GM23248 (cell line): ENCODE measurements at regions not wholly inside any gene's neighbourhood (a gene's known extent, or its start where the extent isn't known, plus 50 kb on each side); places are given as distances from the start of the nearest gene placed in this dataset.

Experiments
- DNase-seq: peaks from one replicate; pipeline ENCODE4 v3.0.0-alpha.2; 2015
- H2AFZ ChIP-seq: fragments of 200-600 bp; sonication (generic); 2 replicates; pipeline ENCODE4 v1.6.1; 2016; ENCODE audit warnings: antibody characterized with exemption
- H3F3A ChIP-seq: fragments of 200-600 bp; sonication (generic); 2 replicates; pipeline ENCODE4 v1.6.1; 2016; ENCODE audit warnings: mild to moderate bottlenecking, antibody characterized with exemption, mixed run types; ENCODE audit not compliant: insufficient read depth
- H3K27ac ChIP-seq: fragments of 200-600 bp; sonication (generic); 2 replicates; pipeline ENCODE4 v1.5.1; 2016; ENCODE audit warnings: mild to moderate bottlenecking
- H3K27me3 ChIP-seq: fragments of 200-600 bp; sonication (generic); replicated peaks from 2 replicates; pipeline ENCODE4 v1.6.1; 2016; ENCODE audit warnings: mild to moderate bottlenecking; ENCODE audit not compliant: insufficient read depth
- H3K36me3 ChIP-seq: fragments of 200-600 bp; sonication (generic); 2 replicates; pipeline ENCODE4 v1.6.1; 2016; ENCODE audit warnings: low read depth, mild to moderate bottlenecking
- H3K4me1 ChIP-seq: fragments of 200-600 bp; sonication (generic); 2 replicates; pipeline ENCODE4 v1.6.1; 2016; ENCODE audit warnings: mild to moderate bottlenecking; ENCODE audit not compliant: insufficient read depth
- H3K4me2 ChIP-seq: fragments of 200-600 bp; sonication (generic); one replicate; pipeline ENCODE4 v1.6.1; 2016; ENCODE audit warnings: mild to moderate bottlenecking; ENCODE audit not compliant: unreplicated experiment
- H3K4me3 ChIP-seq: fragments of 200-600 bp; sonication (generic); 2 replicates; pipeline ENCODE4 v1.5.1; 2016; ENCODE audit warnings: mild to moderate bottlenecking
- H3K79me2 ChIP-seq: fragments of 200-600 bp; sonication (generic); 2 replicates; pipeline ENCODE4 v1.6.1; 2016; ENCODE audit warnings: mild to moderate bottlenecking; ENCODE audit not compliant: insufficient read depth
- H3K9ac ChIP-seq: fragments of 200-600 bp; sonication (generic); 2 replicates; pipeline ENCODE4 v1.6.1; 2016; ENCODE audit warnings: mild to moderate bottlenecking
- H3K9me2 ChIP-seq: fragments of 200-600 bp; sonication (generic); 2 replicates; pipeline ENCODE4 v1.6.1; 2016; ENCODE audit warnings: mixed run types, mild to moderate bottlenecking, moderate library complexity; ENCODE audit not compliant: insufficient read depth
- H3K9me3 ChIP-seq: fragments of 200-600 bp; sonication (generic); one replicate; pipeline ENCODE4 v1.6.1; 2017; ENCODE audit warnings: low read depth
- H4K20me1 ChIP-seq: fragments of 200-600 bp; sonication (generic); 2 replicates; pipeline ENCODE4 v1.6.0; 2016; ENCODE audit not compliant: insufficient read depth
- EZH2 ChIP-seq: fragments of 200-600 bp; sonication (generic); IDR thresholded peaks from 2 replicates; pipeline ENCODE4 v1.6.1; 2018; ENCODE audit warnings: antibody characterized with exemption, mild to moderate bottlenecking; ENCODE audit not compliant: insufficient read depth, poor library complexity, severe bottlenecking
- EZH2phosphoT487 ChIP-seq: fragments of 200-600 bp; sonication (generic); IDR thresholded peaks from 2 replicates; pipeline ENCODE4 v1.6.1; 2018; ENCODE audit warnings: antibody characterized with exemption, moderate library complexity, mild to moderate bottlenecking, low read depth; ENCODE audit not compliant: insufficient read depth
- WGBS, 2 experiments: methylation state at CpG; one replicate each; pipeline ENCODE4 v1.1.6; 2015 to 2017; ENCODE audit warnings: low lambda C conversion rate in 2 of 2, low coverage in 1 of 2; ENCODE audit errors: missing lambda C conversion rate in 2 of 2; 5-methylcytosine and 5-hydroxymethylcytosine counted together
- in situ Hi-C: fragments of 300-500 bp; cut with MboI; formaldehyde crosslinking; loops from 2 replicates; pipeline ENCODE4 v1.15.0; 2020

GRCh38 chr10:2463316-2463715 lies 604.0 kb upstream of the PFKP start:
- Histone ChIP-seq H3F3A (no peaks in the 10 kb centered on the region), H3K79me2 (no peaks in the 10 kb centered on the region), H4K20me1 (no peaks in the 10 kb centered on the region), H3K9me2 (no peaks in the 10 kb centered on the region), H3K4me1 (no peaks in the 10 kb centered on the region), H2AFZ (no peak overlapping the region), H3K9me3 (peaks cover 5% of the 10 kb centered on the region), H3K4me2 (no peak overlapping the region), H3K27me3 (no peaks in the 10 kb centered on the region), H3K9ac (no peak overlapping the region), H3K4me3 (no peak overlapping the region), H3K36me3 (no peaks in the 10 kb centered on the region), H3K27ac (no peak overlapping the region)
- 0% methylated on average over 1 of the region's 1 CpG for WGBS, 2 experiments
- DNase-seq: no peak
- in situ Hi-C loops: no loop called here
- TF ChIP-seq EZH2 (no peak), EZH2phosphoT487 (no peak)

DNA sequence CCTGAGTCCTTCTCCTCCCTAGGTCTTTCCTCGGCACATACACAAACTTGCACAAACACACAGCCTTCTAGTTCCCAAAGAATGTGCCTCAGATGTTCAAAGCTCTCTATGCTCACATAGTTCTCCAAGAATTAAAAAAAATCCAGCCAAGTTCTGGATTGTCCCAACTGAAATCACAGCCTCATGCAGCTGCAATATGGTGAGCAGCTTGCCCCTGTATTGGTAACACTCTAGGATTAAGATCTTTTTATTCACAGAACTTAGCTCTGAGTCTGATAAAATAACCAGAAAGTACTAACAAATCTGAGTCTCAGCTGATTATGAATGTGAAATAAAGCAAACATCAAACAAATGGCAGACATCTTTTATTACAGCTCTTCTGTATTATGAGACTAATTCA lies 604.8 kb upstream of the PFKP start:
- H3K27me3 ChIP-seq: no peaks in the 10 kb centered on the region
- no peaks in the 10 kb centered on the region for H3K9me2 ChIP-seq
- DNase-seq: no peak
- H3K4me2 ChIP-seq: no peak overlapping the region
- no peaks in the 10 kb centered on the region for H3K4me1 ChIP-seq
- H3K9me3 ChIP-seq: peaks cover 5% of the 10 kb centered on the region
- no peak for TF ChIP-seq EZH2phosphoT487
- TF ChIP-seq EZH2: no peak
- 0 to 17% methylated on average over 1 of the region's 1 CpG for WGBS, 2 experiments
- no peaks in the 10 kb centered on the region for H3K79me2 ChIP-seq
- no peaks in the 10 kb centered on the region for H3F3A ChIP-seq
- no peaks in the 10 kb centered on the region for H3K36me3 ChIP-seq
- H4K20me1 ChIP-seq: no peaks in the 10 kb centered on the region
- H3K27ac ChIP-seq: no peak overlapping the region
- no peak overlapping the region for H3K4me3 ChIP-seq
- in situ Hi-C loops: no loop called here
- no peak overlapping the region for H3K9ac ChIP-seq
- H2AFZ ChIP-seq: no peak overlapping the region

- H3K27ac ChIP-seq: no peak overlapping the region
Measured at GRCh38 chr10:2460812-2461211, 606.5 kb upstream of the PFKP start.

GRCh38 chr10:2459713-2460112 lies 607.6 kb upstream of the PFKP start:
- DNase-seq: no peak
- H3K36me3 ChIP-seq: no peaks in the 10 kb centered on the region
- H3K9me3 ChIP-seq: peaks cover 5% of the 10 kb centered on the region
- TF ChIP-seq EZH2 (no peak), EZH2phosphoT487 (no peak)
- in situ Hi-C loops: no loop called here
- H3K9ac ChIP-seq: no peak overlapping the region
- no peak overlapping the region for H2AFZ ChIP-seq
- H3K27ac ChIP-seq: no peak overlapping the region
- no peaks in the 10 kb centered on the region for H3K79me2 ChIP-seq
- H3K27me3 ChIP-seq: no peaks in the 10 kb centered on the region
- 24 to 39% methylated on average over 2 of the region's 2 CpGs for WGBS, 2 experiments
- no peaks in the 10 kb centered on the region for H4K20me1 ChIP-seq
- H3K4me3 ChIP-seq: no peak overlapping the region
- H3K4me1 ChIP-seq: no peaks in the 10 kb centered on the region
- H3K4me2 ChIP-seq: no peak overlapping the region
- H3K9me2 ChIP-seq: no peaks in the 10 kb centered on the region
- H3F3A ChIP-seq: no peaks in the 10 kb centered on the region

More at GRCh38 chr10:2460812-2461211, 606.5 kb upstream of the PFKP start:
- TF ChIP-seq EZH2 (no peak), EZH2phosphoT487 (no peak)
- no peak for DNase-seq
- H3F3A ChIP-seq: no peaks in the 10 kb centered on the region
- H3K27me3 ChIP-seq: no peaks in the 10 kb centered on the region
- WGBS, 2 experiments: 0 to 11% methylated on average over 1 of the region's 1 CpG
- H3K36me3 ChIP-seq: no peaks in the 10 kb centered on the region
- H3K9ac ChIP-seq: no peak overlapping the region
- H2AFZ ChIP-seq: no peak overlapping the region
- H3K4me3 ChIP-seq: no peak overlapping the region
- no peaks in the 10 kb centered on the region for H3K79me2 ChIP-seq
- H3K9me2 ChIP-seq: no peaks in the 10 kb centered on the region
- in situ Hi-C loops: no loop called here
- no peaks in the 10 kb centered on the region for H3K4me1 ChIP-seq
- peaks cover 5% of the 10 kb centered on the region for H3K9me3 ChIP-seq
- H4K20me1 ChIP-seq: no peaks in the 10 kb centered on the region
- H3K4me2 ChIP-seq: no peak overlapping the region

GRCh38 chr10:2456834-2457233 lies 610.5 kb upstream of the PFKP start:
- no peaks in the 10 kb centered on the region for H3K36me3 ChIP-seq
- H3K4me1 ChIP-seq: no peaks in the 10 kb centered on the region
- H3K27ac ChIP-seq: no peak overlapping the region
- no peaks in the 10 kb centered on the region for H3F3A ChIP-seq
- no peak for DNase-seq
- H3K79me2 ChIP-seq: no peaks in the 10 kb centered on the region
- TF ChIP-seq EZH2phosphoT487 (no peak), EZH2 (no peak)
- H3K27me3 ChIP-seq: no peaks in the 10 kb centered on the region
- in situ Hi-C loops: no loop called here
- no peaks in the 10 kb centered on the region for H4K20me1 ChIP-seq
- H3K4me3 ChIP-seq: no peak overlapping the region
- no peak overlapping the region for H2AFZ ChIP-seq
- H3K9me3 ChIP-seq: peaks cover 5% of the 10 kb centered on the region
- H3K9ac ChIP-seq: no peak overlapping the region
- no peak overlapping the region for H3K4me2 ChIP-seq
- 21 to 29% methylated on average over 7 of the region's 7 CpGs for WGBS, 2 experiments
- no peaks in the 10 kb centered on the region for H3K9me2 ChIP-seq
